Esophagus squamous epithelium (tissue), 4 donors: ENCODE measurements at regions not wholly inside any gene's neighbourhood (a gene's known extent, or its start where the extent isn't known, plus 50 kb on each side); places are given as distances from the start of the nearest gene placed in this dataset.

Experiments used
- CTCF ChIP-seq, 6 experiments: fragments of 450-650 bp in 4 of 6; fragments of 200-600 bp in 2 of 6; sonication (generic) in 2 of 6; IDR thresholded peaks; one replicate each; pipeline ENCODE4 v1.5.1; 2016 to 2019; ENCODE audit warnings: antibody characterized with exemption in 6 of 6, mild to moderate bottlenecking in 4 of 6, moderate library complexity in 4 of 6
- POLR2A ChIP-seq, 4 donors: fragments of 450-650 bp; IDR thresholded peaks; one replicate each; pipeline ENCODE4 v1.6.1; 2017; ENCODE audit warnings: antibody characterized with exemption in 4 of 4, mild to moderate bottlenecking in 4 of 4, moderate library complexity in 3 of 4

GRCh38 chr5:132138260-132138659, 64.7 kb downstream of the CSF2 start:
- no peak for TF ChIP-seq CTCF (IDR thresholded peaks at IDR 0.05)
- no peak for TF ChIP-seq POLR2A (IDR thresholded peaks at IDR 0.05)
